ENCODE measurements at regions not wholly inside any gene's neighbourhood (a gene's known extent, or its start where the extent isn't known, plus 50 kb on each side); places are given as distances from the start of the nearest gene placed in this dataset. TPM values are rescaled to one million over a fixed set of nuclear protein-coding genes. Genes with fewer than 3 reads are reported as not detected.
"Not testable (repeated sequence)": the region's sequence is repeated elsewhere in the genome, so short reads cannot be mapped to it uniquely, and the experiment has no call there.

DNA sequence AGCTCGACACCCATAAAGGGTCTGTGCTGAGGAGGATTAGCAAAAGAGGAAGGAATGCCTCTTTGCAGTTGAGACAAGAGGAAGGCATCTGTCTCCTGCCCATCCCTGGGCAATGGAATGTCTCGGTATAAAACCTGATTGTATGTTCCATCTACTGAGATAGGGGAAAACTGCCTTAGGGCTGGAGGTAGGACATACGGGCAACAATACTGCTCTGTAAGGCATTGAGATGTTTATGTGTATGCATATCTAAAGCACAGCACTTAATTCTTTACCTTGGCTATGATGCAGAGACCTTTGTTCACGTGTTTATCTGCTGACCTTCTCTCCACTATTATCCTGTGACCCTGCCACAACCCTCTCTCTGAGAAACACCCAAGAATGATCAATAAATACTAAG is 210.7 kb downstream of the POTED start:
- H3K4me3 ChIP-seq; H3K4me1 ChIP-seq (ENCODE audit: insufficient read depth); H3K27me3 ChIP-seq; H3K36me3 ChIP-seq; intact Hi-C loops (cut with DNase I); DNase-seq; H3K9me3 ChIP-seq; H3K27ac ChIP-seq: not testable (repeated sequence)
- WGBS, 3 donors: 46 to 58% (median 54%) methylated on average over 4 of the region's 4 CpGs

DNA sequence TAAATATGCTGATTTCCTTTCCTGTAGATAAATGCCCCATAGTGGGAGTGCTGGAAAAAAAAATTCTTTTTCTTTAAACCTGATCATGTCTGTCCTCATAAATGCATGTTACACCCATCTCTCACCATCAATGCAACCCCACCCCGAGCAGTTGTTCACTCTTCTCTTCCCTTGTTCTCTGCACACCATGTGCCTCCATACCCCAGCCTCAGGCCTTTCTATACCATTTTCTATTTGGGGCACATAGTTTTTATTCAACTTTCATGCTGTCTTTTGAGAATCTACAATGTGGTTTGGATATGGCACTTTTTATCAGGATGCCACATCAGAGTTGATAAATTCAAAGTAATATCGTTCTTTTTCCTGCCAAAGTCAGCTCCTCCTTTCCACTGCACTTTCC is 202.6 kb downstream of the POTED start:
- H3K4me1 ChIP-seq (ENCODE audit: insufficient read depth); DNase-seq; H3K27me3 ChIP-seq; H3K4me3 ChIP-seq; intact Hi-C loops (cut with DNase I); H3K9me3 ChIP-seq; H3K27ac ChIP-seq; H3K36me3 ChIP-seq: not testable (repeated sequence)
- 51 to 64% (median 62%) methylated on average over 2 of the region's 2 CpGs for WGBS, 3 donors

- intact Hi-C loops (cut with DNase I); H3K4me3 ChIP-seq; H3K27me3 ChIP-seq; H3K9me3 ChIP-seq; H3K36me3 ChIP-seq; DNase-seq; H3K4me1 ChIP-seq (ENCODE audit: insufficient read depth); H3K27ac ChIP-seq: not testable (repeated sequence)
These were observed 201.0 kb downstream of the POTED start for GRCh38 chr21:13810559-13810958.

DNA sequence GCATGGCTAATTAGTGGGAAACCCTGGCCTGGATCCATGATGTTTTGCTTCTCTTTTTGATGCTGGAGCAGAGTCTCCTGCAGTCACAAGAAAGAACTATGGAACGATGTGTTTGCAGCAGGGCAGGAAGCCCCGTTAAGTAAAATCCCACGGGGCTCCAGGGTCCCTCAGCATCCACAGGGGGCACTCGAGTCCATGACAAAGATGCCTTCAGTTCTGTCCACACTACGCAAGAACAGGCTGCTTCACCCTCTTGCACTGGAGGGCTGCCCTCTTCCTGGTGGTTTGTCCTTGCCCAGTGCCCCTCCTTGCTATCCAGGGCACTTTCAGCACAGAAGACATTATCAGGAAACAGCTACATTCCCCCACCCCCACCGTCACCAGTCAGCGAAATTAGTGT is 196.9 kb downstream of the POTED start:
- peak in 1 of 5 donors; percentile 35 for DNase-seq
- WGBS, 3 donors: 55 to 60% (median 55%) methylated on average over 5 to 6 of the region's 7 CpGs
- H3K27me3 ChIP-seq; H3K4me1 ChIP-seq (ENCODE audit: insufficient read depth); intact Hi-C loops (cut with DNase I); H3K27ac ChIP-seq; H3K4me3 ChIP-seq; H3K36me3 ChIP-seq; H3K9me3 ChIP-seq: not testable (repeated sequence)

DNA sequence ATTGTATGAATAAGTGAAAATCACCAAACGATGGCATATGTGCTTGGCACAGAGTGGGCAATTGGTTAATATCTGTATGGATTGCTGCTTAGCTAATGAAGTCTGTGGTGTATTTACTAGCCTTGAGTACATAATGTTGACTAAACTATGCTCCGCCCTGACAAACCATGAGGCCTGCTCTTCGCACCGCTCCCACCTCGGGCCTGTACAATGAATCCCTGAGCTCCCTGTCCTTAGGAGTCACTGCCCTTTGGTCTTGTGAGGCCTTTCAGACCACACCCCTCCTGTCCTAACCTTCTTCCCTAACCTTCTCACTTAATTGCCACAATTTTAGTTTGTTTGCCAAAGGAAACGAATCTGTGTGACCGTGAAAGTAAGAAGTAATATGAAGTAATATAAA is 193.2 kb downstream of the POTED start:
- H3K27ac ChIP-seq; intact Hi-C loops (cut with DNase I); H3K4me3 ChIP-seq; H3K27me3 ChIP-seq; H3K36me3 ChIP-seq; H3K9me3 ChIP-seq; DNase-seq; H3K4me1 ChIP-seq (ENCODE audit: insufficient read depth): not testable (repeated sequence)
- 77 to 79% (median 77%) methylated on average over 7 of the region's 7 CpGs for WGBS, 3 donors

Small RNA genes lying in the stretch of these regions (small RNA-seq; reads per million reads assigned to genes)
- gene RNU6-954P (not detected), gene ZNF114P1 (not detected)

Data from ovary (tissue), 7 donors.